ENCODE measurements at regions not wholly inside any gene's neighbourhood (a gene's known extent, or its start where the extent isn't known, plus 50 kb on each side); places are given as distances from the start of the nearest gene placed in this dataset.

DNA sequence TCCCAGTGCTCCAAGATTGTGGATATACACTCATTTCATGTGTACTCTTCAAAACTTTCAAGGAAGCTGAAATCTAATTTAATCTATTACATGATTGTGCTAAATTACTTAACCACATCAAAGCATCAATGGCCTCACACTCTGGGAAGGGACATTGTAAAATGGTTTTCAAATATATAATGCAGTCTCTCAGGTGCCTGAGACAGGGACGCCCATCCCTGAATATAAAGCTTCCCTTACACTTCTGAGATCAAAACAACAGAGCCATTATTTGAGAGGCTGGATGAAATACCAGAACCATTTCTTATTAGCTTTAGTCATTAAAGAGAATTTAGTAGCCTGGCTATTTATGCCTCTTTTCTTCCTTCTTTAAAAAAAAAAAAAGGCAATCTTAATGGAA, 259.2 kb upstream of the NFIA start:
- TF ChIP-seq YY1 (IDR thresholded peaks at IDR 0.05; ENCODE audit: insufficient read depth, insufficient read length) = no peak
- TF ChIP-seq ZNF274 (IDR thresholded peaks at IDR 0.05; ENCODE audit: low read depth, low read length) = no peak
- TF ChIP-seq SUZ12 (IDR thresholded peaks at IDR 0.05; ENCODE audit: extremely low read depth, insufficient read depth, insufficient read length) = no peak
